ENCODE measurements at regions not wholly inside any gene's neighbourhood (a gene's known extent, or its start where the extent isn't known, plus 50 kb on each side); places are given as distances from the start of the nearest gene placed in this dataset.

DNA sequence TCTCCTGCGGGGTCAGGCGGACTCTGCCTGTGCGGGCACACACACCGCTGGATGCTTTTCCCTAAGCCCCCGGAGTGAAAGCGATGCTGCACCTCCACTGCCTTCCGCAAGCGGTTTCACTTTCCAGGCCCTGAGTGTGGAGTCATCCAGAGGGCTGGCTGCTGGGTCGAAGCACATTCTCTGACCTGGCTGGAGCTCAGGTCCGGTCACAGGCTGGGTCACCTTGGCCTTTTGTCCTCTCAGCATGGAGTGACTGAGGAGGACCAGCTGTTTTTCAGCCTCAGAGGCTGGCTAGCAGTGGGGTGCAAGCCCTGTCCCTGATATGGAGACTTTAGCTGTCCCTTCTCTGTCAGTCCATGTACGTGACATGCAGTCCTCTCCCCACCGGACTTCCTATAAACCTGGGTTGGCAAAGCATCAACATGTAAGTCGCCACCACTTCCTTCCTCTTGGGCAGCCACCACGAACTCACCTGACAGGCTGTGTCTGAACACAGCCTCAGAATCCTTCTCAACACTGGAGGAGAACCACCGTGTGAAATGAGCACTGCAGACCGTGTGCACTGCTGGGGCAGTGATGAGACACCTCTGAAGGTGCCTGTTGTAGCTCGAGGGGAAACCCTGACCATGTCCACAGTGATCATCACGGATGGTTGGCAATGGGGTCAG lies 51.3 kb downstream of the GADD45G start:
- DNase-seq = no peak
- in situ Hi-C loops (cut with HindIII; ENCODE audit: low pct_ligation_motif_present, low pct_unique_long_range_greater_than_20kb, low sequenced_read_pairs) = no loop called here

DNA sequence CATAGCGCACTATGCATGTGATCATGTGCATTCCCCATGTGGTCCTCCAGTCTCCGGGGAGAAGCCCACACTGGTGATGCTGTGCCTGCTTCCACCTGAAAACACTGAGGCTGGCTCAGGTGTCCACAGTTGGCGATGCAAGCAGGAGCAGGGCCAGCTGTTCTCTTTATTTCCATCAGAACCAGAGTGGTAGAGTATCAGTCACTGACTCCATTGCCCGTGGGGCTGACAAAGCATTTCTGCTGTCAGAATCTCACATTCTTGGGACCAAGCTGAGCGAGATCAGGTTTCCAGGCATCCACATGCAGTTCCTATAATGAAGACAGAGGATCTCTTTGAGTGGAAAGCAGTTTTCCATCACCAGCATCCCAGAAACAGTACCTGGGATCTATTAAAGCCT lies 52.5 kb downstream of the GADD45G start:
- DNase-seq = no peak
- in situ Hi-C loops (cut with HindIII; ENCODE audit: low pct_ligation_motif_present, low pct_unique_long_range_greater_than_20kb, low sequenced_read_pairs) = no loop called here

DNA sequence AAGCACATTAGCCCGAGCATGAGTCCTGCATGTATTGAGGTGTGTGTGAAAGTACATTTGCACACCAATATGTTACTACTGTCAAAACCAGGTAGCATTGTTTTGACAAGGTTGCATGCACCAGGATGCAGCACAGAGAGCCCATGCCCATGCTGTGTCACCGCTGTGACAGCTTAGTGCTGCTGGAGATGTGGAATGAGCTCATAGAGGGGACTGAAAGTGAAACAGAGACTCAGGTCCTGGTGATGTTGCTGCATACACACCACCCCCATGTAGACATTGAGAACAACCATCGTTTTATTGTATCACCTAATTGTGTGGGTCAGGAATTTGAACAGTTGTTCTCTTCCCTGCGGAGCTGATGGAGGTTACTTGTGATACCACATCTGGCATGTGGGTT lies 53.0 kb downstream of the GADD45G start:
- in situ Hi-C loops (cut with HindIII; ENCODE audit: low pct_ligation_motif_present, low pct_unique_long_range_greater_than_20kb, low sequenced_read_pairs) = no loop called here
- DNase-seq = no peak

DNA sequence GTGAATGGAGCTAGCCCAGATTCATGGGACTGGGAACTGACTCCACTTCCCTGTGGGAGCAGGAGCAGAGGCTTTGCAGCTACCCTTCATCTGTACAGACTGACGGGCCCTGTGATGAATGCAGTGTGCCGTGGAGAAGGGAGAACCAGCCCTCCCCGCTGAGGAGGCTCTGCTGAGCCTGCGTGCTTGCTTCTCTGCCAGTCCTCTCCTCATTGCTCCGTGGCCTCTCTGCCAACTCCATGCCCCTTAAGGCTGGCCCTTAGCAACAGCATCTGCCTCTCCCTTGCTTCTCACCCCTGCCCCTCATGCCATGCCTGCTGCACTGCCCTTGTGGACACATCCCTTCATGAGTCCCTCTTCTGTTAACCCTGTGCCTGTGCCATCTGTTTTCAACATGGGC lies 53.6 kb downstream of the GADD45G start:
- in situ Hi-C loops (cut with HindIII; ENCODE audit: low pct_ligation_motif_present, low pct_unique_long_range_greater_than_20kb, low sequenced_read_pairs) = no loop called here

DNA sequence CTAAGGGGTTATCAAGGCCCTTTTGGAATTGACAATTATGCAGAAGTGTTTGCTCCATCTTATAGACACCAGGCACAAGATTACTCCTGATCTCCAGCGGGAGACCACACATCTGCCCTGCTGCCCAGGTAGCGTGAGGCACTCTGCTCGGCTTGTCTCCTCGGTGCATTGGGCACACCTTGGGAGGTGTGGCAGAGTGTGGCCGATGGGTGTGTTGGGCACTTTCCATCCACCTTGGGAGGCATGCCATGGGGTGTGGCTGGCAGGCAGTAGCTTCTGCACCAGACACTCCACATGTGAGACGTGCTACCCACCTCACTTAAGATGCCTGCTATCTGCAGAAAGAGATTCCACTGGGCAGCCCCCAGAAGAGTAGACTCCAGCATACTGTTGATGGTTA lies 54.1 kb downstream of the GADD45G start:
- no peak for DNase-seq
- in situ Hi-C loops (cut with HindIII; ENCODE audit: low pct_ligation_motif_present, low pct_unique_long_range_greater_than_20kb, low sequenced_read_pairs) = no loop called here

More for the DNA sequence above, 53.6 kb downstream of the GADD45G start:
- DNase-seq = no peak

DNA sequence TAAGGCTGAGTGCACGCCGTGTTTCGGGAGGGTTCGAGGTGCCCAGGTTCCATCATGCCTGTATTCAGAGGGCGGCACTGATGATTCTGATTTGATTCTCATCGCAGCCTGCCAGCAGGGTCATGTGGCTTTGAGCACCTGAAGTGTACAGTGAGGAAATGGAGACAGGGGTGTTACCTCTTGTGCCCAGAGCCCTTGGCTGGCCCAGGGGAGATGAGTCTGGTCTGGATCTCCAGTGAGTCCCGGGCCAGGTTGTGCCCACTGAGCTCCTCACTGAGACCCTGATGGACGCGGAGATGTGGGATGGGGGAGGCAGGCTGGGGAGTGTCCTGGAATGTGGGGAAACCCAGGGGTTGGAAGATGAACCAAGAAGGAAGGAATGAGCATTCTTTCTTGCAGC lies 54.7 kb downstream of the GADD45G start:
- no peak for DNase-seq
- in situ Hi-C loops (cut with HindIII; ENCODE audit: low pct_ligation_motif_present, low pct_unique_long_range_greater_than_20kb, low sequenced_read_pairs) = no loop called here

DNA sequence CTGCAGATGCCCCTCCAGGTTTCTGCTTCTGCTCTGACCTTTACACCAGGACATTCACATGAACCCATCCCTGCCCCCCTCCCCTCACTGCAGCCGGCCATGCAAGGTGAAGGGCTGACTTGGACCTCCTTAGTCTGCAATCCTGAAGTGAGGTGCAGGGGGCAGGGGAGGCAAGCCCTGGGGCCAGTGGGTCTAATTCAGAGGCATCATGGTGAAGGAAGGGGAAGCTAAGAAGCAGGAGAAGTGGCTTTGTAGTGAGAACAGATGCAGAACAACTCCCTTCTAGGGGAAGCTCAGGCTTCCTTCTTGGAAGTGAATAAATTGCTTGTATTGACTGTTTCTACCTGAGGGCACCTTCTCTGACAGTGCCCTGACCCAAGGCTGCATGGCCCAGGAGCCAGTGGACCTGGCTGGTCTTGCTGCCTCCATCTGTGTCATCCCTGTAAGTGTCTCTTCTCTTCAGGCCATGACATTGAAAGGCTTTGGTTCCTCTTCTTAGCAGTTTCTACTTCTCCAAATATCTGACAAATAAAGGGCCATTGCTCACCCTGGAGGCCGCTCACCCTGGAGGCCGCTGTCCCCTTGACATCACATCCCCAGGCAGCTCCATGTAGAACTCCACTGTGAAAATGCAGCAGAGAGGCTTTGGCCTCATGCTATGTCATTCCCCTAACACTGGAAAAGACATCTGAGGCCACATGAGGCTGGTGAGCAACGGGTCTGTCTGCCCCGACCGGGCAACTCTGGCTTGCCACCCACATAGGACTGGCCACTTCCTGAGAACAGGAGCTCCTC lies 55.3 kb downstream of the GADD45G start:
- in situ Hi-C loops (cut with HindIII; ENCODE audit: low pct_ligation_motif_present, low pct_unique_long_range_greater_than_20kb, low sequenced_read_pairs) = no loop called here
- no peak for DNase-seq

DNA sequence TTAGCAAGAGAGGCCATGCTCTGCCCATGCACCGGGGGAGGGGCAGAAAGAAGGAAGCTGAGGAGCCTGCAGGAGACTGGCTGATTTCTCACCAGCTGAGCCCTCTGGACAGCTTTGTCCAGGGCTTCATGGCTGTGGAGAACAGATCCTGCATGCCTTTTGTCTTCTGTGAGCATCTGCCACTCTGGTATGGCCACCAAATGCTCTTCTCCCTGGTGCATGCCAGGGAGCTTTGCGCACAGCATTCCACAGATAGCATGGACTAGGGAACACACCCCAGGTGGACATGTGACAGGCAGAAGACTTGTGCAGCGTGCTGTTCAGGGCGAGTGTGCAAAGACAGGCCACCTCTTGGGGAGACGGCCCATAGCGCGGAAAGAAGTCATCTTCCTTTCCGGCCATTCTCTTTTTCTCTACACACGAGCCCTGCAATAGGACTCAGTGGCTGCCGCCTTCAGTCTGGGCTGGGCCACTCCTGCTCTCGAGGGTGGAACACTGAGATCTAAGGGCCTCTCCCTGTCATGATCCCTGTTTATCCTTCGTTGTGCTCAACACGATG lies 56.7 kb downstream of the GADD45G start:
- in situ Hi-C loops (cut with HindIII; ENCODE audit: low pct_ligation_motif_present, low pct_unique_long_range_greater_than_20kb, low sequenced_read_pairs) = no loop called here
- DNase-seq = no peak

DNA sequence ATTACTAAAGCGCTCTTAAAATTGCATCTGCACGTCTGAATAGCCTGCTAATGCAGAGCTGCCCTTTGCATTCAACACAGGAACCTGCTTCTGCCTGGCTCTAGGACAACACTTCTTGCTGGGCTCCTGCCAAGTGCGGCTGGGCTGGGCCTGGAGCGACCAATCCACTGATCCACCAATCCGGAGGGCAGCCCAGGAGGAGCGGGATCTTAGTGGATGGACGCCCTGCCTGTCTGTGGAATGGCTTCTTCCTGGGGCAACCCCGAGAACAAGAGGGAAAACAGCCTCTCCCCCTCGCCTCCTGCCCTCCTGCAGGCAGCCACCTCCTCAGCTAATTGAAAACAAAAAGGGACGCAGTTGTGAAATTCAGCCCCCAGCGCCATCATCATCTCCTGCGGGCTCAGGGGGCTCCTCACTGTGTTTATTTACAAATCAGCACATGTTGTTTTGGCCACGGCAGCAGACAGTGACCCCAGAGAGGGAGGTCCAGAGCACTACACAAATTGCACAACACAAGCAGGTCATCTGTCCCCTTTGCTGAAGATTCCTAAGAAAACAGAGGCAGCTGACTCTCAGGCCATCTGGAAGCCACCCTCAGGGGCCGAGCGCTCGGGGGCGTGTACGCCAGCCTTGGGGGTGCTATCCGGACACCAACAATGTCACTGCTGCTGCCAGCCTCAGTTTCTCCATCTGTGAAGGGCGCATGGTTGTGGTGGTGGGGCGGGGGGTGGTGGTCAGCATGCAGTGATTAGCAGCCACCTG lies 57.3 kb downstream of the GADD45G start:
- DNase-seq = peak; percentile 90
- in situ Hi-C loops (cut with HindIII; ENCODE audit: low pct_ligation_motif_present, low pct_unique_long_range_greater_than_20kb, low sequenced_read_pairs) = no loop called here

DNA sequence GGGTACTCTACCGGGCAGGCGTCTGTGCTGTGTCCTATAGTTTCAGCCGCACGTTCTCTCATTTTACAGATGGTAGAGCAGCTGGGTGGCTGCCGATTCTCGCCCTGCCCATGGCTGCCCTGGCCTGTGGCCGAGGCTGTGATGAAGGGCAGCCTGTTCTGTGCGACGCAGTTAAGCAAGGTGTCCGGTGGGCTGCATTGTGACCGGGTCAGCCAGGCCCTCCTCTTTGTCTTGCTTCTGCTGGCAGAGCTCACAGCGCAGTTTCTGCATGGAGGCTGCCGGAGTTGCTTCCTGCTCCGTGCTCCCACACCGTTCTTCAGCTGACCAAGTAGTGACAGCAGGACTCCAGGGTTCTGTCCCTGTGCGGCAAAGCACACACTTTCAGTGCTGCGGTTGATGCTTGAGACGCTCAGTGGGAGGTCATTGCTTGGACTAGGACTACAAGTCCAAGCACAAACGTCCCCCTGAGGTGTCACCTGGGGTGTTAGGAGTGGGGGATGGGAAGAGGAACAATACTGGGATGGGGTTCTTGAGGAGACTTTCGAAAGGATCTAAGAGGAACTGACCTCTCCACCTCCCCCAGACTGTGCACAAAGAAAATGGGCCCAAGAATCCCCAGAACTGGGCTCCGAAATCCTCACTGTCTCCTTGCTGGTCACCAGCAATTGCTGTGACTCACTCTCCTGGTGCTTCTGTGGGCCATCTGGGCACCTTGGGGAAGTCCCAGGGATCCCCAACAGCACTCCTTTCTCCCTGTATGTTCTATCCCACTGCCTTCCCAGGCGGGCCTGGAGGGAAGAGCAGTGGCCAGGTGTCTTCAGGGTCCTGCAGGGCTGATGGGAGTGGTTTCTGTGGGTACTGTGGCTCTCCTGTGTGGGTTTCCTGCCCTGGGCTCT lies 58.2 kb downstream of the GADD45G start:
- in situ Hi-C loops (cut with HindIII; ENCODE audit: low pct_ligation_motif_present, low pct_unique_long_range_greater_than_20kb, low sequenced_read_pairs) = no loop called here
- no peak for DNase-seq

DNA sequence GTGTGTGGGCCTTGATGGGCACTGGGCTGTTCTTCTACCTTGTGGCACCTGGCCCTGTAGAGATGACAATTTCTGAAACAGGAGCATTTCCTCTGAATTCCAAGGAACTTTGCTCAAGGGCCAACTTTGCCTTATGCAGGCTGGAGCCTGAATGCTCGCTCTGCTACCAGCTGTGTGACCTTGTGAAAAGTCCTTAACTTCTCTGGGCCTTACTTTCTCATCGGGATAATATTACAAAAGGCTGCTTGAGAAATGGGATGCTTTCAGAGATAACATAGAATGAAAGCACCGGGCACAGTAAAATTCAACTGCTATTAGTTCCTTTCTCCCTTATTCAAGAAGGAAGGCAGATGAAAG lies 58.8 kb downstream of the GADD45G start:
- DNase-seq = no peak
- in situ Hi-C loops (cut with HindIII; ENCODE audit: low pct_ligation_motif_present, low pct_unique_long_range_greater_than_20kb, low sequenced_read_pairs) = no loop called here

DNA sequence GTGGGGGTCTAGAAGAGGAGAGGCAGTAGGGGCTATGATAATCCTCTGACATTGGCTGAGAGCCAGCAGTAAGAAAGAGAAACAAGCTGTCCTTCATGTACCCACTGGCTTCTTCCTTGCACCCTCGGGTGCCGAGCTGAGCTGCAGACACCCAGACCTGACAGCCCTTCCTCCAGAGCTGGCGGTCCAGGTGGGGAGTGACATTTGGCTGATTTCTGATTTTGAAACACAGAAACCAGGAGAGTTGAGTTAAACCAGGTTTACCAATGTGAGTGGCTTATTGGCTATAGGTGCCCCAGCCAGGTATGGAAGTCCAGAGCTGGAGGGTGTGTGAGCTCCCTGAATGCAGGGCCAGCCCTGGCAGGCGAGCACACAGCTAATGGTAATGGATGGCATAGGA lies 59.2 kb downstream of the GADD45G start:
- in situ Hi-C loops (cut with HindIII; ENCODE audit: low pct_ligation_motif_present, low pct_unique_long_range_greater_than_20kb, low sequenced_read_pairs) = no loop called here
- no peak for DNase-seq

DNA sequence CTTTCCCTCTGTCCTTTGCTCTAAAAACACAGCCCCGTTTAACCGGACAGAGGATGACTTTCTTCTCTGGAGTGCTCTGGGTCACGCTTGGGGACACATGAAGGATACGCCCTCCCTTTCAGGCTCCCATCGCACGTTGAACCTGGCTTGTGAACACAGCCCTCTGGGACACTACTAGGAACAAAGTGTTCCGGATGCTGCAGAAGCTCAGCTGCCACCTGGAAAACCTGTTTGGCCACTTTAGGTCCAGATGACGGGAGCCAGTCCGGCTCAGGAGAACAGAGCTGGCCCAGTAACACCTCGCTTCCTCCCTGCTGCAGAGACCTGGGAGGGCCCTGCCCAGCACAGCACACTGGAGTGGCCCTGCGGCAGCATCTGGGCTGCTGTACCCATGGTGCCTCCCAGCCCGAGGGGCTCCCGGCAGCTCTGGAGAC lies 60.1 kb downstream of the GADD45G start:
- no peak for DNase-seq
- in situ Hi-C loops (cut with HindIII; ENCODE audit: low pct_ligation_motif_present, low pct_unique_long_range_greater_than_20kb, low sequenced_read_pairs) = no loop called here

DNA sequence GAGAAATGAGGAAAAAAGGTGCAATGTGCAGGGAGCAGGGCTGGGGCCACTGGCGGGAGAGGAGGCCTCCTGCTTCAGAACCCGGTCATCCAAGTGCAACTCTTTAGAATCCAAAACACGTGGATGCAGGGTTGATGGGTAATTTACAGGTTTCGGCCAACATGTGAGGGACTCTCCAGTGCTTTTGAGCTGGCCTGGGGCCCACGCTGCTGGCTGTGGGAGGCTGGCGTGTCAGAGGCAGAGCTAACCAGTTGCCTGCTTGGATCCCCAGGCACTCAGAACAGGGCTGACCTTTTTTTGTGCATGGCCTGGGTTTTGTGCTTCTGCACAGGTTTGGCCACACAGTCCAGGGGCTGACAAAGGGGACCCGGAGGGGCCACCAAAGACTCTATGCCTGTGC lies 61.6 kb downstream of the GADD45G start:
- no peak for DNase-seq
- in situ Hi-C loops (cut with HindIII; ENCODE audit: low pct_ligation_motif_present, low pct_unique_long_range_greater_than_20kb, low sequenced_read_pairs) = no loop called here

DNA sequence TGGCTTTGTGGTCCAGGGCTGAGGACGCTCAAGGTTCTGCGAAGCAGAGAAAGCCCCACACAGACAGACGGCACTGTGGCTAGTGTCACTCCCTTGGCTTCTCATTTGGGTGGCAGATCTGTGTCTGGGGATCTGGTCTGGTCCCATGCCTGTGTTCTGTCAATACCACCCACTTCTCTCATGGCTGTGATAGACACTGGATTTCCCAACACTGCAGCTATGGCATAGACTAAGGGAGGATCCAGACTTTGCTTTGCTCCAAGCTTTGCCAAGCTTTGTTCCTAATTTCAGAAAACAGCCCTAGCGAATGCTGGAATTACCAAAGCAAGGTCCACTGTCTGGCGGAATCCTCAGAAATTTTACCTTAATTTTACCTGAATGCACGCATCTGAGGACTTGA lies 62.1 kb downstream of the GADD45G start:
- DNase-seq = no peak
- in situ Hi-C loops (cut with HindIII; ENCODE audit: low pct_ligation_motif_present, low pct_unique_long_range_greater_than_20kb, low sequenced_read_pairs) = no loop called here

DNA sequence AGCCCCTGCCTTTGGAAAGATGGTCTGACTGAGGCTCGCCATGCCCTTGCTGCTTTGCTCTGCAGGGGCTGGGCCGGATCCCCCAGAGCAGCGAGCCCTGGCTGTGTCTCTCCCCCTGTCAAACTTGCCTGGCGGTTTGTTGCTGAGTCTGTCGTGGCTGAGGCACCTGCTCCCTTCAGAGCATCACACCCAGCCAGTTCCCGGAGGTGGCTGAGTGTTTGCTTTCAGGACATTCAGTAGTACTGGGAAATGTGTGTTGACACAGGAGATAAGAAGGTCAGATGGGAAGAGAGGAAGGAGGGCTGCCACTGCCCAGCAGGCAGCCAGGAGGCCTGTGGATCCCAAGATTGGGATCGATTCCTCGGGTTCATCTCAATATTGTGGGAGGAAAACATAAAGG lies 62.9 kb downstream of the GADD45G start:
- in situ Hi-C loops (cut with HindIII; ENCODE audit: low pct_ligation_motif_present, low pct_unique_long_range_greater_than_20kb, low sequenced_read_pairs) = no loop called here
- no peak for DNase-seq

DNA sequence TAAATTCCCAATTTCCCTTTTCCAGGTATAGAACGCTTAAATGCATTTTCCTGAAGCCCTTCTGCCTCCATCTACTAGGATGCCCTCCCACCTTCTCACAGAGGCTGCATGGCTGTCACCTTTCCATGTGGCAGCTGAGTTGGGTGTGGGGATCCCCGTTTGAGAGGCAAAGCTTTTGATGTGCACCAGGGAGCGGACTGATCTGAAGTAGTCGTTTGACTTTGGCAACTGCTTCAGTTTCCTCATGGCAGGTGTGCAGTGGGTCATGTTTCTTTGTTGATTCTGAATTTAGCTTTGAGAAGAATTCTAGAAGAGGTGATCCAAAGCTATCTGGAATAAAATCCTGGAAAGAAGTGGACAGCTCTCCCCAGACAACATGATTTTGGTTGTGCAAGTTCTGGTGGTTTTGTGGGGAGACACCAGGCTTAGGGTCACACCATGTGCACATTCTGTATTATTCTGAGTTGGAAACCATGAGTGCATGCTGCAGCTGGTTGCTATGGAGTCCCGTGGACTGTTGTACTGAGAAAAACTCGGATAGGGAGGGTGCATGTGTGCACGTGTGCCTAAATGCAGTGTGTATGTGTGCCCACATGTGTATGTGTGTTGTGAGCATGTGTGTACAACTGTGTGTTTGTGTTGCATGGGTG lies 63.5 kb downstream of the GADD45G start:
- in situ Hi-C loops (cut with HindIII; ENCODE audit: low pct_ligation_motif_present, low pct_unique_long_range_greater_than_20kb, low sequenced_read_pairs) = no loop called here
- DNase-seq = no peak

DNA sequence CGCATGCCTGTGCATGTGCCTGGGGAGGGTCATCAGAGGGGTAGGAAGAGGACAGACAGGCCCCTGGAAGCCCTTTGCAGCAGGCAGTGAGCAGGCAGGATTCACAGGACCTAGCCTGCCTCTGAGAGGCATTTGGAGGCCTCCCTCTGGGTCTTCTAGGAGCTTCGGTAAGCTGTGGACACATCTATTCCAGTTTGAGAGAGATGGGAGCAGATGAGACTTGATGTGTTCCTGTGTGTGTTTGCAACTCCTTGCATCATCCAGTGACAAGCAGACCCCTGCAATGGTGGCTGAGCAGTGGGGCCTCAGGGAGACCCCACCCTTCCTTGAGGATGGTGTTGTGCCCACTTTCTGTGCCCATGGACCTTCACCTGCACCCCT lies 64.0 kb downstream of the GADD45G start:
- no peak for DNase-seq
- in situ Hi-C loops (cut with HindIII; ENCODE audit: low pct_ligation_motif_present, low pct_unique_long_range_greater_than_20kb, low sequenced_read_pairs) = no loop called here

Data from ACHN (cell line).